Vagina (tissue), 2 donors: ENCODE measurements at regions not wholly inside any gene's neighbourhood (a gene's known extent, or its start where the extent isn't known, plus 50 kb on each side); places are given as distances from the start of the nearest gene placed in this dataset.

Experiments
- DNase-seq, 2 donors: peaks; one replicate each; pipeline ENCODE4 v3.0.0-alpha.2; 2017; ENCODE audit errors: extremely low spot score in 2 of 2
- H3K27ac ChIP-seq: fragments of 200-600 bp; sonication (generic); one replicate; pipeline ENCODE4 v1.5.1; 2019
- H3K27me3 ChIP-seq: fragments of 200-600 bp; sonication (generic); one replicate; pipeline ENCODE4 v1.5.1; 2019
- H3K36me3 ChIP-seq, 2 donors: fragments of 200-600 bp; sonication (generic); one replicate each; pipeline ENCODE4 v1.5.1; 2017 to 2019
- H3K4me1 ChIP-seq: fragments of 200-600 bp; sonication (generic); one replicate; pipeline ENCODE4 v1.5.1; 2019
- H3K4me3 ChIP-seq, 2 donors: fragments of 200-600 bp; sonication (generic); 1 replicate in 1 of 2; 2 replicates in 1 of 2; pipeline ENCODE4 v1.5.1; 2016 to 2019
- H3K9me3 ChIP-seq: fragments of 200-600 bp; sonication (generic); one replicate; pipeline ENCODE4 v1.5.1; 2019
- CTCF ChIP-seq, 3 experiments: fragments of 450-650 bp in 2 of 3; fragments of 200-600 bp in 1 of 3; sonication (generic) in 1 of 3; IDR thresholded peaks; one replicate each; pipeline ENCODE4 v1.5.1; 2017 to 2019; ENCODE audit warnings: antibody characterized with exemption in 3 of 3, mild to moderate bottlenecking in 2 of 3, moderate library complexity in 2 of 3
- POLR2A ChIP-seq, 2 donors: fragments of 450-650 bp; IDR thresholded peaks; one replicate each; pipeline ENCODE4 v1.6.1; 2017; ENCODE audit warnings: antibody characterized with exemption in 2 of 2, mild to moderate bottlenecking in 2 of 2, moderate library complexity in 2 of 2
- POLR2AphosphoS5 ChIP-seq, 2 donors: sonication (generic); formaldehyde crosslinking; IDR thresholded peaks; one replicate each; pipeline ENCODE4 v1.9.0; 2017; ENCODE audit warnings: antibody characterized with exemption in 2 of 2, mild to moderate bottlenecking in 2 of 2, low read depth in 1 of 2; ENCODE audit not compliant: insufficient read depth in 1 of 2
- intact Hi-C: fragments of 100-400 bp; cut with DNase I; formaldehyde crosslinking; loops from one replicate; pipeline ENCODE4 v1.15.1; 2023

DNA sequence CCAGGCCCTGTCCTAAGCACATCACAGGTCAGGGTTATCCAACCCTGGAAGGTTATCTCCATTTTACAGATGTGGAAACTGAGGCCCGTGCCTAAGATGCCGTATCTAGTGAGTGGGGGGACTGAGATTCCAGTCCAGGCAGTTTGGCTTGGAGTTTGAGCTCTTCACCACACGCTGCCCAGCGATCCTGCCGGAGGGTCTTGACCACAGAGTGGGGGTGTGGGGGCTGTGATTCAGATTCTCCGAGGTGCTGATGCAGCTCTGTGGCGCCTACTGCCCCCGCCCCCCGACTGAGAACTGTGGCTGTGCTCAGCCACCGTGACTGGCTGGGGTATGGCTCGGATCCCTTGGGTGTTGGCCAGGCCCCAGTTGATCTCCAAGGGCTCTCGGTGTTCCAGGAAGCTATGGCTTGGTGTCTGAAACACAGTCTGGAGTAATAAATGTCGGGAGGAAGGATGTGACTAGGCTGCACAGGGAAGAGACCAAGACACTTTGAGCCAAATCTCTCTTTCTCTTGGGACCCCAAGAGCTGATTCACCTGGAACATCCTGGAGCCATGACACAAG lies 60.6 kb upstream of the RASD2 start:
- Histone ChIP-seq H3K36me3 (no peaks in the 10 kb centered on the region), H3K27me3 (no peaks in the 10 kb centered on the region), H3K27ac (peak overlapping the region; percentile 51), H3K9me3 (no peaks in the 10 kb centered on the region), H3K4me3 (no peak overlapping the region), H3K4me1 (peaks cover 37% of the 10 kb centered on the region)
- no peak for DNase-seq
- TF ChIP-seq CTCF (IDR thresholded peaks at IDR 0.05) (no peak), POLR2A (IDR thresholded peaks at IDR 0.05) (no peak), POLR2AphosphoS5 (IDR thresholded peaks at IDR 0.05; ENCODE audit: insufficient read depth in 1 of 2, low read depth in 1 of 2) (peak in 1 of 2 donors; percentile 49)
- intact Hi-C loops: no loop called here

GRCh38 chr22:35480627-35481550 lies 59.7 kb upstream of the RASD2 start:
- H3K9me3 ChIP-seq: no peaks in the 10 kb centered on the region
- H3K36me3 ChIP-seq: no peaks in the 10 kb centered on the region
- no peaks in the 10 kb centered on the region for H3K27me3 ChIP-seq
- peak overlapping the region; percentile 51 for H3K27ac ChIP-seq
- peaks cover 37% of the 10 kb centered on the region for H3K4me1 ChIP-seq
- H3K4me3 ChIP-seq: peak overlapping the region in 1 of 2 donors; percentile 10
- no peak for DNase-seq
- intact Hi-C loops: no loop called here
- TF ChIP-seq POLR2AphosphoS5 (IDR thresholded peaks at IDR 0.05; ENCODE audit: insufficient read depth in 1 of 2, low read depth in 1 of 2): peak in 1 of 2 donors; percentile 20
- no peak for TF ChIP-seq CTCF (IDR thresholded peaks at IDR 0.05)

GRCh38 chr22:35482311-35482710 lies 58.3 kb upstream of the RASD2 start:
- TF ChIP-seq POLR2A (IDR thresholded peaks at IDR 0.05) (no peak), POLR2AphosphoS5 (IDR thresholded peaks at IDR 0.05; ENCODE audit: insufficient read depth in 1 of 2, low read depth in 1 of 2) (no peak), CTCF (IDR thresholded peaks at IDR 0.05) (no peak)
- H3K27ac ChIP-seq: no peak overlapping the region
- no peaks in the 10 kb centered on the region for H3K9me3 ChIP-seq
- H3K4me1 ChIP-seq: peaks cover 35% of the 10 kb centered on the region
- no peak for DNase-seq
- no peaks in the 10 kb centered on the region for H3K36me3 ChIP-seq
- H3K4me3 ChIP-seq: no peak overlapping the region
- no peaks in the 10 kb centered on the region for H3K27me3 ChIP-seq
- intact Hi-C loops: no loop called here

DNA sequence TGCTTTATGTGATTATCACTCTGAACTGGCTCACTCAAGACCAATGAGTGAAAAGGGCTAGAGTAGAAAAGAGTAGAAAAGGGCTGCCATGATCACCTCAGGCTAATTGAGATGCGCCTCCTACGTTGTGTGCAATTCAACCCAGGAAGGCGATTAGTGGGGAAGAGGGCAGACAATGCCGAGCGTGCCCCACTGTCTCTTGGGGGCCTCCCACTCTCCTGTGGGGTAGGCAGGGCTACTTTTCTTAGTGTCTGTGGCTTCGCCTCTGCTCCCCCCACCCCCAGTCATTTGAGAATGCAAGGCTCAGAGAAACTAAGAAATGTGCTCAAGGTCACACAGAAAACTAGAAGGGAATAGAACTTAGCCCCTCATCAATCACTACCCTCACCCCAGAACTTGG lies 57.7 kb upstream of the RASD2 start:
- no peaks in the 10 kb centered on the region for H3K36me3 ChIP-seq
- H3K4me1 ChIP-seq: peaks cover 28% of the 10 kb centered on the region
- no peak overlapping the region for H3K27ac ChIP-seq
- DNase-seq: no peak
- no peak for TF ChIP-seq CTCF (IDR thresholded peaks at IDR 0.05)
- no peaks in the 10 kb centered on the region for H3K27me3 ChIP-seq
- no peak overlapping the region for H3K4me3 ChIP-seq
- intact Hi-C loops: no loop called here
- H3K9me3 ChIP-seq: no peaks in the 10 kb centered on the region

DNA sequence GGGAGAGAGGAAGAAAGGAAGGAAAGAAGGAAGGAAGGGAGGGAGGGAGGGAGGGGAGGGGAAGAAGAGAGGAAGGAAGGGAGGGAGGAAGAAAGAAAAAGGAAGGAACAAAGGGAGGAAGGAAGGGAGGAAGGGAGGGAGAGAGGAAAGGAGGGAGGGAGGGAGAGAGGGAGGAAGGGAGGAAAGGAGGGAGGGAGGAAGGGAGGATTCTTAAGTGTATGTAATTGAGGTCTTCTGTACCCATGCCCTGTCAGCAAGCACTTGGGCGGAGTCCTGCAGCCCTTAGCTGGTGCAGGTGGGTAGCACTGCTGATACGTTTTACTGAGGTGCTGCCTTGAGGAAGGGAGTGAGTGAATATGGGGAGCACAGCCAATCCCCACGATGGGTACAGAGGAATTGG lies 56.9 kb upstream of the RASD2 start:
- Histone ChIP-seq H3K36me3 (no peaks in the 10 kb centered on the region), H3K27me3 (no peaks in the 10 kb centered on the region), H3K4me3 (no peak overlapping the region), H3K9me3 (no peaks in the 10 kb centered on the region), H3K4me1 (peaks cover 20% of the 10 kb centered on the region), H3K27ac (no peak overlapping the region)
- no peak for DNase-seq
- TF ChIP-seq POLR2A (IDR thresholded peaks at IDR 0.05) (no peak), POLR2AphosphoS5 (IDR thresholded peaks at IDR 0.05; ENCODE audit: insufficient read depth in 1 of 2, low read depth in 1 of 2) (no peak), CTCF (IDR thresholded peaks at IDR 0.05) (no peak)
- intact Hi-C loops: no loop called here
